Cardiac septum (tissue), 1 donor: ENCODE measurements at regions not wholly inside any gene's neighbourhood (a gene's known extent, or its start where the extent isn't known, plus 50 kb on each side); places are given as distances from the start of the nearest gene placed in this dataset.
"Not testable (repeated sequence)": the region's sequence is repeated elsewhere in the genome, so short reads cannot be mapped to it uniquely, and the experiment has no call there.

Experiments used
- DNase-seq: peaks from one replicate; pipeline ENCODE4 v3.0.0-alpha.2; 2020; ENCODE audit warnings: low spot score
- intact Hi-C: fragments of 100-400 bp; cut with DNase I; formaldehyde crosslinking; loops from one replicate; pipeline ENCODE4 v1.14.0; 2022
- donor health status: DM: no; HTN: no; CAD: no.

- intact Hi-C loops, result no loop called here
- no peak for DNase-seq
These were observed 396.2 kb downstream of the UTRN start for GRCh38 chr6:144681334-144681733.

GRCh38 chr6:144683216-144684070, 398.3 kb downstream of the UTRN start:
- intact Hi-C loops, result no loop called here
- DNase-seq, result no peak

DNA sequence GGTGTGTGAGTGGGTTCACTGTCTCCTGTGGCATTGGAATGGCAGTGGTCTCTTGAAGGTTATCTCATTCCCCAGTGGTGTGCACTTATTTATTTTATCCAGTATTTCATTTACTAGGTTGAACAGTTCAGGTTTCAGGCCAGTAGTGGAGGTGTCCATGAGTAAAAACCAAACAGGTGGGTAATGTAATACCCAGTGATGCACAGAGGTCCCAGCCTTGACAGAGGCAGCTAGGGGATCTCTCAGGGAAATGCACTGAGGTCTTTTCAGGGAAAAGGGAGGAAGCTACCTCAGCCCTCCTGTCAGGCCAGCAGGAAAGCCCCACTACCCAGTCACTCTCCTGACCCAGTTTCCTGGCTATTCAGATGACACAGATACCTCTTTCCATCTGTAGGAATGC, 403.6 kb downstream of the UTRN start:
- no peak for DNase-seq
- intact Hi-C loops, result no loop called here

GRCh38 chr6:144689503-144690040, 404.4 kb downstream of the UTRN start:
- intact Hi-C loops, result no loop called here
- no peak for DNase-seq

DNA sequence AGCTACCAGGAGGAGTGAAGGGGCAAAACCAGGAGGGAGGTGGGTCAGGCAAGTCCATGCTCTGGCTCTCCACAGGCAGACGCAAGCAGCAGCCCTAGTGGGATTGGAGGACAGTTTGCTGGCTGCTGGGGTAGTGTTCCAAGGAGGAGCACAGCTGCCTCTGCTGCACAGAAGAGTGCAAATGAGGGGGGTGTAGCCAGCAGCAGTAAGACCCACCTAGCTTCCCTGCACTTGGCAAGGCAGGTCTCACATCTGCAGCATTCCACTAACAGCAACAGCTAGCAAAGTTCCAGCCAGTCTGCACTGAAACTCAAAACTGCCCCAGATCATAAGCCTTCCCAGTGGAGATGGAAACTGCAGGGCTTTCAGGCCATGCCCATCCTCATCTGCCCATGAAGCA, 405.0 kb downstream of the UTRN start:
- DNase-seq, result no peak
- intact Hi-C loops, result no loop called here

- intact Hi-C loops, result no loop called here
These were observed 405.5 kb downstream of the UTRN start for GRCh38 chr6:144690666-144691065.

DNA sequence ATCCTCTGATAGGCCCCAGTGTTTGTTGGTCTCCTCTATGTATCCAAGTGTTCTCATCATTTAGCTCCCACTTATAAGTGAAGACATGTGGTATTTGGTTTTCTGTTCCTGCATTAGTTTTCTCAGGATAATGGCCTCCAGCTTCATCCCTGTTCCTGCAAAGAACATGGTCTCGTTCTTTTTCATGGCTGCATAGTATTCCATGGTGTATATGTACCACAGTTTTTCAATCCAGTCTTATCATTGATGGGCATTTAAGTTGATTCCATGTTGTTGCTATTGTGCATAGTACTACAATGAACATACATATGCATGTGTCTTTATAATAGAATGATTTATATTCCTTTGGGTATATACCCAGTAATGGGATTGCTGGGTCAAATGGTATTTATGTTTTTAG, 406.9 kb downstream of the UTRN start:
- DNase-seq, intact Hi-C loops: not testable (repeated sequence)

More at GRCh38 chr6:144690666-144691065, 405.5 kb downstream of the UTRN start:
- DNase-seq, result no peak

- intact Hi-C loops, result no loop called here
These were observed 410.9 kb downstream of the UTRN start for GRCh38 chr6:144695858-144696533.

DNA sequence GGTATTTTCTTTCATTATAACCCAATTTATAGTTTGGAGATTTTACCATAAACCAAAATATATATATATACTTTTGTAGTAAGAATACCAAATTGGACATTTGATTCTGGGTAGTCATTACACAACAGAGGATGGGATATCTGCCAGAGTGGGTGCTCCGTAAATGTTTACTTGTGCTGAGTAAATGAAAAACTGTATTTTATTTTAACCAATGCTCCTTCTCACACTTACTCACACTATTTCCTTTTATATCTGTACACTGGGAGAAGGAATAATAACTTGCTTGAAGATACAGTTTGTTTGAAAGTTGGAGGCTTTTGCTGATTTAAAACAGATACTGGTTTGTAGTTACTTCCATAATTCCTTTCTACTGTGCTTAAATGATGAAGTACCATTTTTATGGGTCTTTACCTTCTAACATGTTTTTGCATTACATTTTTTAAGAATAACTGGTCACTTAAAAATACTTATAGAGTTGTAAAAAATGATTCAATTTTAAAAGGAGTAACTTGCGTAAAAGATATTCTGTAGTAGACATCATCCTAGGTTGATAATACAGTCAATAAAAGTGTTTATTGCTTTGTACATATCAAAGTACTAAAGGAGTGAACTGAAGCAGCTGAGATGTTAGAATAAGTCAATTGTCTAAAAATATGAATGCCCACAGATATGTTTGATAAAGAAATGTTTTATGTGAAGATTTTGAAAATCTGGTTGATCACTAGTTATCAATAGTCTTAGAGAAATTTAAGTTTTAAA, 411.7 kb downstream of the UTRN start:
- no peak for DNase-seq
- intact Hi-C loops, result no loop called here

More at GRCh38 chr6:144695858-144696533, 410.9 kb downstream of the UTRN start:
- no peak for DNase-seq

DNA sequence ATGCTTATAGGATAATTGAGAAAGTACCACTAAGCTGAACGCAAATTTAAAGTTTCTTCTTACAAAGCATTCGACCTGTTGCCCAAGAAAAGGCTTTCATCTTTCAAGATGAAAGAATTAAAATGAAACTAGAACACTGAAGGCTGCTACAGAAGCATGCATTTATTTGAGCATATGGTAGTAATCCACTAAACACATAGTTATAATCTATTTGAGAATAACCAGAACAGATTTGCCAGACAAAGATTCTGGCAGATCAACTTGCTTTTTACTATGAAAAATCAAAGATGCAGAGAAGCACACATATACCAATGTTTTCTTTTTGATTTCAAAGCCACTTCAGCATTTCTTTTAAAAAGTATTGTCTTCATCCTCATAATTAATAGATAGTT, 412.2 kb downstream of the UTRN start:
- no peak for DNase-seq
- intact Hi-C loops, result no loop called here

GRCh38 chr6:144697801-144698200, 412.7 kb downstream of the UTRN start:
- intact Hi-C loops, result no loop called here
- no peak for DNase-seq

GRCh38 chr6:144702781-144703180, 417.6 kb downstream of the UTRN start:
- intact Hi-C loops, result no loop called here
- DNase-seq, result no peak

DNA sequence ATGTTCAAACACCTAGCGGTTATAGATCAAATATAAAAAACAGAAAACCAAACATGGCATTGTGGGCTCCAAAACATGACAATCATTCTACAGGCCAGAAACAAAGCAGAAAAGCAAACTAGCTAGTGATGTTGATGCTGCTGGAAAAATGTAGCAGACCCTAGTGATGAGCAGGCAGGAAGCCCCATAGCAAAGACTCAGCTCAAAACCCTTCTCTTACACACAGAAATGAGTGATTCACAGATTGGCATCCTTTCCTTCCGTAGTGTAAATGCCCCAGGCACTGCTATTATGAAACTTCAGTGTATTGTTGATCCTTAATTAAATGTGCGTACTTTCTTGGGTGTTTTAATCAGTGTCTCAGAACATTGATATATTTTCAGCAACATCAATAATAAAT, 425.1 kb downstream of the UTRN start:
- intact Hi-C loops, result no loop called here
- DNase-seq, result no peak

- no peak for DNase-seq
- intact Hi-C loops, result no loop called here
These were observed 426.5 kb downstream of the UTRN start for GRCh38 chr6:144711661-144712060.

GRCh38 chr6:144712541-144712940, 427.4 kb downstream of the UTRN start:
- no peak for DNase-seq
- intact Hi-C loops, result no loop called here

DNA sequence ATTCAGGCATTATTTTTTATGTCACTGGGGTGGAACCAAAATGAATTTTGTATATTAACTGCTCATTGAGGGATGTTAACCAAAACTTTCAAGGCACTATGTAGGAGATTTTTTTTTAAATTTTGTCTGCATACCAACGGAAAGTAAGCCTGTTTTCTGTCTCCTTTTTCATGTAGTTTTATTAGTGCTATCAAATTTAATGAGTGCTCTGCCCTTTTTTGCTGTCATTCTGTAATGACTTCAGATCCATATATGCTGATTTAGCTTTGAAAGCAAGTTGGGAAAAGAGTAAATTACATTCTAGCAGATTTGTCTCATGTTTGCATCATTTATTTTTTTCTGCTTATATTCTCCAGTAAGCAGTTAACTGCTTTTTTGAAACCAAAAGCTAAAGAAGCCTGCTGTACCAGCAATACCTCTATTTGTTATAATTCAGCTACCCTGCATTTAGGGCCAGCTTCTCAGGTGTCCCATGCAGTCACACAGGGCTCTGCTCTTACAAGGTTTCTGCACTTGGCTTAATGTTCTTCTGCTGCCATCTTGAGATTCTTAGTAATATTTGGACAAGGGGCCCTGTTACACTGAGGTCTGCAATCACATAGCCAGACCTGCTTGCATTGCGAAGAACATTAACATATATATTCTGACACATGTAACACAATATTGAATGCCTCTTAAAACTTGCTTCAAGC, 429.0 kb downstream of the UTRN start:
- intact Hi-C loops, result no loop called here
- no peak for DNase-seq

DNA sequence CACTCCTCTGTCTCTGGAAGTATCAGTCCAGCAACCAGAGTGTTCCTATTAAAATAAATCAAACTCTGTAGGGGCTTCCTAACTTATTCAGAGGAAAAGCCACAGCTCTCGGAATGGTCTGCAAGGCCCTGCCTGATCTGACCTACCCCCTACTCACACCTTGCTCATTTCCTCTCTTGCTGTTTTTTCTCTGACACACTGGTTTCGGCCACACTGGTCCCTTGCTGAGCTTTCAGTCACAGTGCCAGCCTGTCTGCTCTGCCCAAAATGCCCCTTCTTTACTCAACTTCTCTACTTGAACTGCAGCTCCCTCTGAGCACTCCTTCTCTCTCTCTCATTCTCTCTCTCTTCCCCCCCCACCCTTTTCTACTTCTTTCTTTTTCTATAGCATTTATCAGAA, 430.2 kb downstream of the UTRN start:
- no peak for DNase-seq
- intact Hi-C loops, result no loop called here

- no peak for DNase-seq
- intact Hi-C loops, result no loop called here
These were observed 433.3 kb downstream of the UTRN start for GRCh38 chr6:144718431-144718830.

DNA sequence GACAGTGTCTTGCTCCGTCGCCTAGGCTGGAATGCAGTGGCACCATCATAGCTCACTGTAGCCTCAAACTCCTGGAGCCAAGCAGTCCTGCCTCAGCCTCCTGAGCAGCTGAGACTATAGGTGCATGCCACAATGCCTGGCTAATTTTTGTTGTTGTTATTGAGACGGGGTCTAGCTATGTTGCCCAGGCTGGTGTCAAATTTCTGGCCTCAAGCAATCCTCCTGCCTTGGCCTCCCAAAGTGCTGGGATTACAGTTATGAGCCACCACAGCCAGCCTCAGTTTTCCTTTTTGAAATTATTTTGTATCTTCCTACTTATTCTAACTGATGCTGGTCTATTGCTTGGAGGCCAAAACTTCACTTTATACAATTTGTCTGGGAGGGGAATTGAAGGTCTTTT, 436.1 kb downstream of the UTRN start:
- DNase-seq, result no peak
- intact Hi-C loops, result no loop called here
